ENCODE measurements at regions not wholly inside any gene's neighbourhood (a gene's known extent, or its start where the extent isn't known, plus 50 kb on each side); places are given as distances from the start of the nearest gene placed in this dataset.

GRCh38 chr4:189207872-189208271 lies 732.8 kb upstream of the FRG1 start:
- no peak for TF ChIP-seq GATA2 (IDR thresholded peaks at IDR 0.05; ENCODE audit: low read depth, low read length)
- no peak for TF ChIP-seq GATA3 (IDR thresholded peaks at IDR 0.05; ENCODE audit: low read depth, low read length)

All from SH-SY5Y (cell line).